ENCODE measurements at regions not wholly inside any gene's neighbourhood (a gene's known extent, or its start where the extent isn't known, plus 50 kb on each side); places are given as distances from the start of the nearest gene placed in this dataset.

GRCh38 chr6:44561060-44561623, 173.6 kb downstream of the CDC5L start:
- peak; percentile 28 for DNase-seq

- no peak for DNase-seq
Observed at GRCh38 chr6:44561832-44562665, 174.5 kb downstream of the CDC5L start.

DNA sequence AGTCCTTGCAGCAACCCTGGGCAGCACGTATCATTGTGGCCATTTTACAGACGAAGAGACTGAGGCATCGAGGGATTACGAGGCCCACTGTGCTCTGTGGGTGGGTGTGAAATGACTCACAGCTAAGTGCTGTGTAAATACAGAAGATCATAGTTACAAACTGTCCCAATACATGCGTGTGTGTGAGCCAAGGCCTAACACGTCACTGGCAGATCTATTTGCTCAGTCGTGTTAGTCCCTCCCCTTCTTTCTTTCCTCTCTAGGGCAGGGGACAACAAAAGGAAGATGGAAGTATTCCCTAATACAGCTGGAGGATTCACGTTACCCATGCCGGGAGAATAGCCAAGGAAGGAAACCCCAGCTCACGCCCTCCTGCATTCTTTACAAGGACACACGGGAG, 175.9 kb downstream of the CDC5L start:
- DNase-seq = no peak

DNA sequence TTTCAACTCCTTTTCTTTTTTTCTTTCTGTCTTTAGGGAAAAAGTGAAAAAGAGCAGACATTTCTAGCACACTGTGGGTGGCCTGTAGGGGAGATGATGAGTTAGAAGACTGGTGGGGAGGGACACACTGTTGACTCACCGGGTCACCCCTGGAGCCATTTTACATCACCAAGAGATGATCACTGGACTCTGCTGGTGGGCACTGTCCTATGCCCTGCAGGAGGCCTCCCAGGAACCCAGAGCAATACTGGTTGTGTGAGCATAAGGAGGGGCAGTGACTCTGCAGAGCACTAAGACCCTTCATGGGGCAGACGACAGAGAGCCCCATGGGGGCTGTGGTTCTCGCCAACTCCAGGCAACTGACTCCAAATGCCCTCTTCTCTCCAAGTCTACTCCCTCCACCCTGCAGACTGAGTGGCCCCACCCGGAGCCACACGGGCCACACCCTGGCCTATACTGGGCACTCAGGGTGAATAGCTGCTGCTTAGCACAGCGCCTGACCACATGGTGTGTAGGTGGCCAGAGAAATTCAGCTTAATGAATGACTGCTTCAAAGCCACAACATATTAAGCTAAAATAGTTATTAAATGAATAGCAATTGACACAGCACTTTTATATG, 177.5 kb downstream of the CDC5L start:
- no peak for DNase-seq

GRCh38 chr6:44567406-44567805, 179.9 kb downstream of the CDC5L start:
- DNase-seq = no peak

GRCh38 chr6:44569131-44569530, 181.6 kb downstream of the CDC5L start:
- DNase-seq = no peak

DNA sequence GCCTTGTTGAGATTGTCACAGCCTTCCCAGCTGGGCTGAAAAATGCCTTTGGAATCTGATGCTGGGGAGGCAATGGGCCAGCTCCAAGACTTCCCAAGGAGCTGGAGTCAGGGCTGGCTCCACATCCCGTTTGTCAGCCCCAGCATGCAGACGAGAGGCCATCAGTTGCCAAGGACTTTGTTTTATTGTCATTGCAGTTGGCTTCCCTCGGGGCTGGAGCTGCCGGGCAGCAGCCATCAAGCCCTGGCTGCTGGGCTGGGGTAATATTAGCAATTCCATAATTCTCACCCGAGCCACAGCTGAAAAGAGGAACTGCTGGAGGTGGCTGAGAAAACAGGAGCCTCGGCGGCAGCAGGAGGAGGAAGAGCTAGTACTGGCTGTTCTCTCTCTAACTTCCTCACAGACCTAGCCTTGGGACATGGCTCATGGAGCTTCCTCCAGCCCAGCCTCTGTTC, 182.5 kb downstream of the CDC5L start:
- DNase-seq = no peak

GRCh38 chr6:44571510-44571909, 184.0 kb downstream of the CDC5L start:
- DNase-seq = no peak

GRCh38 chr6:44572346-44572745, 184.8 kb downstream of the CDC5L start:
- no peak for DNase-seq

GRCh38 chr6:44575644-44576043, 188.1 kb downstream of the CDC5L start:
- no peak for DNase-seq

DNA sequence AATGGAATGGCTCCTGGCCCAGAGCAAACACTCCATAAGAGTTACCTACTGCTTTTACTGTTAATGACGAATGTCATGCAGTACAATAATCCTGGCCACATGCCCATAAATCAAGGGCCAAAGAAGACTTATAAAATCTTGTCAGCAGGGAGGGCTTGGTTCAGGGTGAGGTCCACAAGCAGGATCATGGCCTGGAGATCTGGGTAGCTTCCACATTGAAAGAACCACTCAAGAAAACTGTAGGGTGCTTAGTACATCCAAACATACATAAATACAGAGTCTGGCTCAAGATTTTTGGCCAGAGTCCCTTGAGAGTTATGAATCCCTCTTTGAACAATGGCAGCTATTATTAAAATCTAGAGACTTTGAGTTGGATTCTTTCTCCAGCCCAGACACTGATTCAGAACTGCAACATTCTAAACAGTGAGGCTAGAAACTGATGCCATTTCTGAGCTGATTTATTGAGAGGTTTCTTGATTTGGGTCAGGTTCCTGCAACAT, 188.7 kb downstream of the CDC5L start:
- no peak for DNase-seq

DNA sequence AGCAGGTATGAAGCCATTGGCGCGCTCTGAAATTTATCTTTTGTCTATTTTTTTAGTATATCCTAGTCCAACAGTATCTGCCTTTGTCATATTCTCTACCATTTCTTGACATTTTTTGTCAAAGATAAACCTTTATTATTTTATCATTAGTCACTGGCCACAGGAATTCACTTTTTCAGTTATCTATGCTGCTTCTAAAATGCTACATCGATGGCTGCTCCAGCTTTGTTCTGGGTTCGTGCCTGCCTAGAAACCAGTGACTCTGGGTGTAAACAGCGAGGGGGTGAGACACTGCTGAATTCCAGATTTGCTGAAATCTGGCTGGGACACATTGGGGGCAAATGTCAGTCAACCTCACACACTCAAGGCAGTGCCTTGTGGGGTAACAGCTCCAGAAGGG, 193.4 kb downstream of the CDC5L start:
- no peak for DNase-seq

DNA sequence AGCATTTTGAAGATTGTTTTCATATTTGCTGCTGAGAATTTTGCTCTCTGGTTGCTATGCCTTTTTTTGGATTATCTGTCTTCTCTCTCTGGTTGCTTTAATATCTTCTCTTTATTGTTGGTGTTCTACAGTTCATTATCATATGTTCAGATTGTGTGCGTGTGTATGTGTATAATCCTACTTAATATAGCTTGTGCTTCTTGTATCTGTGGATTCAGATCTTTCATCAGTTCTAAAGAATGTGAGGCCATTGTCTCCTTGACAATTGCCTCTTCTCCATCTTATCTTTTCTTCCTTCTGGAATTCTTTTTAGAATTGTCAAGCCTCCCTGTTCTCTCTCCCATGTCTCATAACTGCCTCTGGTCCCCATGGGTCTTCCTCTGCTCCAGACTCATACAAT, 195.4 kb downstream of the CDC5L start:
- DNase-seq = no peak

- no peak for DNase-seq
Observed at GRCh38 chr6:44590471-44590870, 203.0 kb downstream of the CDC5L start.

- DNase-seq = peak; percentile 86
Observed at GRCh38 chr6:44593539-44593944, 206.0 kb downstream of the CDC5L start.

DNA sequence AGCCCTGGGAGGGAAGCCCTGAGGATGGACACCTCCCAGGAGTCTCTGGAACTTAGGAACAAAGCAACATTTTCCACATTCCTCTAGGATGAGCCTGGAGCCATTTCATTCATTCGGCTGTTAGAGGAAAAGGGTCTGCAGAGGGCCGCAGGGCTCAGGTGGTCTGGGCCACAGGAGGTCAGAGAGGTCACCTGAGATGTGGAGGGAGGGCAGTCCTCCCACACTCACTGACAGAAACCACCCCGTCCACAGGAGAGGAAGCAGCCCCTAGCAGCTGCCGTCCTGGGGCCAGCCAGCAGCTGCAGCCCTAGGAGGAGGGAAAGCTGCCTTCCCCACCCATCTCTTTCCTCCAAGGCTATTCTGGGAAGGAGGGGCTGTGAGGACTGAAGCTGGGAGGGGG, 207.0 kb downstream of the CDC5L start:
- no peak for DNase-seq

- DNase-seq = no peak
Observed at GRCh38 chr6:44598679-44599078, 211.2 kb downstream of the CDC5L start.

DNA sequence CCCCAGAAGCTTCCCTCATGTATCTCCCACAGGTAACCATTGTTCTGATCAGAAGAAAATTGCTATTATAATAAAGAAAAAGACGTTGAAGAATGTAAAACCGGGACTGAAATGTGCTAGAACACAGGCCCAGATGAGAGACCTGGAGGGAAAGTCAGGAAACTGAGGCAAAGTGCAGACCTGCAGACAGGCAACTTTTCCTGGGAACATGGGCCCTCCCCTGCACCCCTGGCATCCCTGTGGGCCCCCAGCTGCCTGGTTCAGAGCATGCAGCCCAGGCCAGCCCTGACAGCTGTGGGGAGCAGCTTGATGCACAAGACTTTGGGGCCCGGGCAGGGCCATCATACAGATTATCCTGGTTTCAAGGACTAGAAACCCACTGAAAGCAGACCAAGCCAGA, 212.2 kb downstream of the CDC5L start:
- no peak for DNase-seq

DNA sequence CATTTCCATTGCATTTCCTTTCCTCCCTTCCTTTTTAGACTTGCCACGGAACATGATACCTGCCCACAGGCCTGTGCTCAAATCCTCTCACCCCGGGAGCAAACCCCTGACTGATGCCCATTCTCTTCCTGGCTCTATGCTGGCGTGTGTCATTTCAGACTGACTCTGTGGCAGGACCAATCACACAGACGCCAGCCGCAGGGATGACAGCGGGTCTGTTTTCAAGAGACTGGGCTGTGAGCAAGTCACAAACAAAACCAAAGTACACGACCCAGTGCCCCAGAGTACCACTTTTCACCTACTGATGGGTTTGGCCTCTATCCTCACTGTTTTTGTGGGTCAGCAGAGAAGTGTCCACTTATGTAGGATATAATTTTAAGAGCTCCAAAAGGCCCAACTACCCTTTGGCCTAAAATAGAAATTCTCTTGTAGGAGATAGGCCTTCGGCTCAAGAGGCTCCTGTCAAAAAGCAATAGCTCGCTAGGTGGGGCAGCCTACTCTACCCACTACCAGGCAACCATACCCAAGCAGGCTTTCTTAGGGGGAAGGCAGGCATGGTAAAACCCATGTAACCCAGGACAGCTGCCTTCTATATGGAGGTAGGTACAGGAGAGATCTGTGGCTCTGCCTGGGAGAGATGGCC, 215.7 kb downstream of the CDC5L start:
- no peak for DNase-seq

DNA sequence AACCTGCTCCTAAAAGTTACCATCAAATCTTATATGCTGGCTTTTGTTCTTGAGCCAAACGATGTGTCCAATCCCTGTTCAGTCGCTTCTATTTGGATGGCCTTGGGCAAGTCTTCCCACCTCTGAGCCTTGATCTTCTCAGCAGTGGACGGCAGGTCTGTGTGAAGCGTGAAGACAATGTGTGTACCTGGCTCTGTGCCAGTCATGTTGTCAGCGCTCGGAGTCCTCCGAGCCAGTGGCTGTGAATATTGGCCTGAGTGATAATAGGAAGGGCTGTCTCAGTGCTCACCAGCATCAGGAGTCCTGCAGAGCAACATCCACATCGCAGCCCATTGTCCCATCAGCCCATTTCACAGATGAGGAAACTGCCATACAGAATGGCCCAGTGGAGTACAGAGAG, 219.0 kb downstream of the CDC5L start:
- DNase-seq = no peak

GRCh38 chr6:44606976-44607375, 219.5 kb downstream of the CDC5L start:
- DNase-seq = no peak

- DNase-seq = no peak
Observed at GRCh38 chr6:44608175-44608574, 220.7 kb downstream of the CDC5L start.

DNA sequence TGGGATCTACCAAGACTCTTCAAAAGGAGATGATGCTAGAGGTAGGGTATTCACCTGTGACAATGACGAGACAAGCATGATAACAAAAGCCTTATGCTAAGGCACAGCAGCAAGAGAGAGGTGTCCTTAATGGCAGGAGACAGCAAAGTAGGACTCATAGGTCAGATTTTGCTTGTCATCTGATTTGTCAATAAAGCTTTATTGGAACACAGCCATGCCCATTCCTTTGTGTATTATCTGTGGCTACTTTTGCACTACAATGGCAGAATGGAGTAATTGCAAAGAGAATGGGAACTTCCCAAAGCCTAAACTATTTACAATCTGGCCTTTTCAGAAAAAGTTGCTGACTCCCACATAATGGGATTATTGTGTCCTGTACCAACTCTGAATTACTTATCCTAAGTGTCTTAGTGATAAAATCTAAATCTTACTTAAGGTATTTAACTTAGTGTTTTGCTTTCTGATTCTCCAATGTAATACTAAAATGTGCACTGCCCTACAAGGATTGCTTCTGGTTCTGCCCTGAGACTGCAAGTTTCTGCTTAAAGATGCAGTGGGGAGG, 221.6 kb downstream of the CDC5L start:
- DNase-seq = no peak

Measured in stimulated activated CD8-positive, alpha-beta memory T cell treated with anti-CD3 and anti-CD28 coated beads, Interleukin-4, amount 100 ng/mL, for 48 hours (primary cell).